ENCODE measurements at regions not wholly inside any gene's neighbourhood (a gene's known extent, or its start where the extent isn't known, plus 50 kb on each side); places are given as distances from the start of the nearest gene placed in this dataset.

DNA sequence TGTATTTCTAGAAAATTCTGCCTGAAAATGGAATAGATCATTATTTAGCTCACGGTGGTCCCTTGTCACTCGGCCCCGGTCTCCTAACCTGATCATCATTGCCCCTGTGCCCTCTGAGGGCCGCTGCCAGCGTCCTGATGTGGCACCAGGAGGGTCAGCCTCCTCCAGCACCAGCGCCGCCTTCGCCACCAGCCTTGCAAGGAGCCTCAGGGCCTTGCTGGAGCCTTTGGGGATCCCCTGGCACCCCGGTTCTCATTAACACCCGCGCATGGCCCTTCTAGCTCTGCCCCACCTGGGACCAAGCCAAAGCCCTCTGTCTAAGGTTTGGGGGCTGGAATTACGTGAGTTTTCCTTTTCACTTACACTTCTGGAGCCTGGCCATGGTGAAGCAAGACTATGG is 282.5 kb upstream of the ADARB2 start:
- TF ChIP-seq SP1 (IDR thresholded peaks at IDR 0.05) (no peak), NFRKB (IDR thresholded peaks at IDR 0.05) (no peak), ZNF384 (IDR thresholded peaks at IDR 0.05) (no peak), ELF4 (IDR thresholded peaks at IDR 0.05) (no peak), BHLHE40 (IDR thresholded peaks at IDR 0.05; ENCODE audit: borderline replicate concordance) (no peak), FOXA1 (IDR thresholded peaks at IDR 0.05) (no peak)
- TF ChIP-seq, protein P1, sequence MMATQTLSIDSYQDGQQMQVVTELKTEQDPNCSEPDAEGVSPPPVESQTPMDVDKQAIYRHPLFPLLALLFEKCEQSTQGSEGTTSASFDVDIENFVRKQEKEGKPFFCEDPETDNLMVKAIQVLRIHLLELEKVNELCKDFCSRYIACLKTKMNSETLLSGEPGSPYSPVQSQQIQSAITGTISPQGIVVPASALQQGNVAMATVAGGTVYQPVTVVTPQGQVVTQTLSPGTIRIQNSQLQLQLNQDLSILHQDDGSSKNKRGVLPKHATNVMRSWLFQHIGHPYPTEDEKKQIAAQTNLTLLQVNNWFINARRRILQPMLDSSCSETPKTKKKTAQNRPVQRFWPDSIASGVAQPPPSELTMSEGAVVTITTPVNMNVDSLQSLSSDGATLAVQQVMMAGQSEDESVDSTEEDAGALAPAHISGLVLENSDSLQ (IDR thresholded peaks at IDR 0.05): no peak
- DNase-seq (ENCODE audit: extremely low spot score): no peak
- CTCF ChIA-PET: no interaction called here
- POLR2A ChIA-PET: no interaction called here

DNA sequence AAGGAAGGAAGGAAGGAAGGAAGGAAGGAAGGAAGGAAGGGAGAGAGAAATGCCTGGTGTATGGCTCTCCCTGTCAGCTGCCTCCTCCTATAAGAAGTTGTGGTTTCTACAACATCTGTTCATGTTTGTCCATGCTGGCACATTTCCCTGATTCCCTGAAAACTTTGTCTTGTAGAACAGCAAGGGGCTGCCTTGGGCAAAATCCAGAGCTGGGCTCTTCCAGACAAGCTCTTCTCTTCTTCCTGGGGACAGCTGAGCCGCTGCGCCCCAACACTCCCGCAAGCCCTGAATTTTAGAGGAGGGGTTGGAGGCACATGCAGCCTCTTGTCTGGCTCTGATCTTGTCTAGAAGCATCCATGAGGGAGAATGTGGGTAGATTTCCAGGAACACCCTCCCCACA is 282.0 kb upstream of the ADARB2 start:
- TF ChIP-seq, protein P1 (IDR thresholded peaks at IDR 0.05): no peak
- TF ChIP-seq ELF4 (IDR thresholded peaks at IDR 0.05): no peak
- TF ChIP-seq SP1 (IDR thresholded peaks at IDR 0.05): no peak
- TF ChIP-seq LEF1 (IDR thresholded peaks at IDR 0.05; ENCODE audit: borderline replicate concordance): no peak
- no peak for TF ChIP-seq ARNT (IDR thresholded peaks at IDR 0.05)
- no peak for TF ChIP-seq TARDBP (IDR thresholded peaks at IDR 0.05)
- TF ChIP-seq FOXA1 (IDR thresholded peaks at IDR 0.05): no peak
- no peak for TF ChIP-seq L3MBTL2 (conservative IDR thresholded peaks at IDR 0.05)
- no peak for TF ChIP-seq NFRKB (IDR thresholded peaks at IDR 0.05)
- ChIA-PET CTCF (no interaction called here), POLR2A (no interaction called here)
- no peak for DNase-seq (ENCODE audit: extremely low spot score)

GRCh38 chr10:2014541-2014940 is 277.2 kb upstream of the ADARB2 start:
- ChIA-PET POLR2A (no interaction called here), CTCF (no interaction called here)
- DNase-seq (ENCODE audit: extremely low spot score): no peak
- TF ChIP-seq FOXK2 (IDR thresholded peaks at IDR 0.05): no peak

GRCh38 chr10:2012209-2012608 is 274.9 kb upstream of the ADARB2 start:
- TF ChIP-seq ELF4 (IDR thresholded peaks at IDR 0.05) (no peak), ARNT (IDR thresholded peaks at IDR 0.05) (no peak), SUZ12 (IDR thresholded peaks at IDR 0.05) (no peak), FOXK2 (IDR thresholded peaks at IDR 0.05) (no peak), BHLHE40 (IDR thresholded peaks at IDR 0.05; ENCODE audit: borderline replicate concordance) (no peak)
- ChIA-PET POLR2A (no interaction called here), CTCF (no interaction called here)
- no peak for DNase-seq (ENCODE audit: extremely low spot score)

DNA sequence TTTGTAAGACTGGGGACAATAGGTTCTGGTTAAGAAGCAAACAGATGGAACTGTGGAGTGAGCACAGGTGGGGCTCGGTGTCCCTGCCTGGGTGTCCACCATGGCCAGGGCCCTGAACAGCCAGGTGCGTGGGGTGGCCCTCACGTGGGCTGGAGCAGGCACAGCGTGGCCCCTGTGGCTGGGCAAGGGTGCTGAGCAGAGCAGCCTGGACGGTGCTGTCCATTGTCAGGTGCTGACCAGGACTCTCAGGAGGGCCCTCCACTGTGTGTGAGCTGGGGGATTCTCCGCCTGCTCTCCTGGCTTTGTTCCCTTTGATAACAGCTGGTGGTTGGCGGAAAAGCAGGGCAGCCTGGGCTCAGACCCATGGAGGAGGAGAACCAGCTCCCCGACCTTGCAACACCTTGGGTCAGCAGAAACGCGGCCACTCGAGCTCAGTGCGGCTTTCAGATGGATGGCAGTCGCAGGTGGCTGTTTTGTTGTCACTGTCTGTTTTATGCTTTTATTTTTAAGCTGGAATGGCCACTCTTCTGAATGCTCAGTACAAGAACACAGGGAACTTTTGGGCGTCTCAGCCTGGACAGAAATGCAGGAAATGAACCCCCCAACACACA is 273.9 kb upstream of the ADARB2 start:
- ChIA-PET POLR2A (no interaction called here), CTCF (no interaction called here)
- TF ChIP-seq ZNF384 (IDR thresholded peaks at IDR 0.05) (no peak), HDGF (IDR thresholded peaks at IDR 0.05; ENCODE audit: borderline replicate concordance) (no peak), LEF1 (IDR thresholded peaks at IDR 0.05; ENCODE audit: borderline replicate concordance) (no peak), NFRKB (IDR thresholded peaks at IDR 0.05) (no peak), ARNT (IDR thresholded peaks at IDR 0.05) (no peak), SP1 (IDR thresholded peaks at IDR 0.05) (no peak), FOXA1 (IDR thresholded peaks at IDR 0.05) (no peak), ELF4 (IDR thresholded peaks at IDR 0.05) (no peak), BHLHE40 (IDR thresholded peaks at IDR 0.05; ENCODE audit: borderline replicate concordance) (no peak)
- TF ChIP-seq, protein P1 (IDR thresholded peaks at IDR 0.05): no peak
- DNase-seq (ENCODE audit: extremely low spot score): no peak

DNA sequence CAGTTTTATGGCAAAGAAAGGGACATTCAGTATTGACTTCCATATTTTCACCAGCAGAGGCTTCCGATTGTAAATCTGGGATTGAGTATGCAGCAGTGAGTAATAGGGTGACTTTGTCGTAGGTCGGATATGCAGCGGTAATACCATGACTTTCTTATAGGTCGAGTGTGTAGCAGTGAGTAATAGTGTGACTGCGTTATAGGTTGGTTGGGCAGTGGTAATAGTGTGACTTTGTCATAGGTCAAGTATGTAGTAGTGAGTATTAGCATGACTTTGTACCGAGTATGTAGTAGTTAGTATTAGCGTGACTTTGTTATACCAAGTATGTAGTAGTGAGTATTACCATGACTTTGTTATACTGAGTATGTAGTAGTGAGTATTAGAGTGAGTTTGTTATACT is 268.2 kb upstream of the ADARB2 start:
- POLR2A ChIA-PET: no interaction called here
- no peak for DNase-seq (ENCODE audit: extremely low spot score)
- no peak for TF ChIP-seq HDGF (IDR thresholded peaks at IDR 0.05; ENCODE audit: borderline replicate concordance)
- TF ChIP-seq CTBP1 (IDR thresholded peaks at IDR 0.05; ENCODE audit: borderline replicate concordance): no peak
- TF ChIP-seq ZNF384 (IDR thresholded peaks at IDR 0.05): no peak
- CTCF ChIA-PET: no interaction called here

- no peak for DNase-seq (ENCODE audit: extremely low spot score)
- TF ChIP-seq FOXA1 (IDR thresholded peaks at IDR 0.05) (no peak), ARNT (IDR thresholded peaks at IDR 0.05) (no peak), FOXM1 (IDR thresholded peaks at IDR 0.05; ENCODE audit: borderline replicate concordance) (no peak), HDGF (IDR thresholded peaks at IDR 0.05; ENCODE audit: borderline replicate concordance) (no peak), NFRKB (IDR thresholded peaks at IDR 0.05) (no peak), ELF4 (IDR thresholded peaks at IDR 0.05) (no peak), TARDBP (IDR thresholded peaks at IDR 0.05) (no peak), L3MBTL2 (conservative IDR thresholded peaks at IDR 0.05) (no peak), ZNF384 (IDR thresholded peaks at IDR 0.05) (no peak), CTBP1 (IDR thresholded peaks at IDR 0.05; ENCODE audit: borderline replicate concordance) (no peak), FOXK2 (IDR thresholded peaks at IDR 0.05) (no peak), SUZ12 (IDR thresholded peaks at IDR 0.05) (no peak), BHLHE40 (IDR thresholded peaks at IDR 0.05; ENCODE audit: borderline replicate concordance) (no peak)
- TF ChIP-seq, protein P1 (IDR thresholded peaks at IDR 0.05): no peak
- ChIA-PET POLR2A (no interaction called here), CTCF (no interaction called here)
These were observed 255.6 kb upstream of the ADARB2 start for GRCh38 chr10:1992930-1993329.
